Type B pancreatic cell (in vitro differentiated cells): ENCODE measurements at regions not wholly inside any gene's neighbourhood (a gene's known extent, or its start where the extent isn't known, plus 50 kb on each side); places are given as distances from the start of the nearest gene placed in this dataset.

Experiments
- DNase-seq: peaks from one replicate; pipeline ENCODE4 v3.0.0; 2021; ENCODE audit warnings: mixed read lengths; ENCODE audit not compliant: unreplicated experiment; ENCODE audit errors: extremely low spot score
- H3K27ac Mint-ChIP-seq: 2 replicates; pipeline ENCODE4 v1.8.0; 2021; ENCODE audit warnings: mild to moderate bottlenecking, mixed read lengths
- H3K27me3 Mint-ChIP-seq: 2 replicates; pipeline ENCODE4 v1.8.0; 2021; ENCODE audit warnings: mixed read lengths
- H3K36me3 Mint-ChIP-seq: 2 replicates; pipeline ENCODE4 v1.8.0; 2021; ENCODE audit warnings: mixed read lengths
- H3K4me1 Mint-ChIP-seq: one replicate; pipeline ENCODE4 v1.8.0; 2021; ENCODE audit warnings: mixed read lengths; ENCODE audit not compliant: unreplicated experiment
- H3K4me3 Mint-ChIP-seq: 2 replicates; pipeline ENCODE4 v1.8.0; 2021; ENCODE audit warnings: mild to moderate bottlenecking, mixed read lengths
- H3K9me3 Mint-ChIP-seq: 2 replicates; pipeline ENCODE4 v1.8.0; 2021; ENCODE audit warnings: mixed read lengths
- CTCF ChIP-seq: fragments of 200-600 bp; sonication (generic); conservative IDR thresholded peaks from 2 replicates; pipeline ENCODE4 v1.5.0; 2021; ENCODE audit warnings: antibody characterized with exemption, mild to moderate bottlenecking

DNA sequence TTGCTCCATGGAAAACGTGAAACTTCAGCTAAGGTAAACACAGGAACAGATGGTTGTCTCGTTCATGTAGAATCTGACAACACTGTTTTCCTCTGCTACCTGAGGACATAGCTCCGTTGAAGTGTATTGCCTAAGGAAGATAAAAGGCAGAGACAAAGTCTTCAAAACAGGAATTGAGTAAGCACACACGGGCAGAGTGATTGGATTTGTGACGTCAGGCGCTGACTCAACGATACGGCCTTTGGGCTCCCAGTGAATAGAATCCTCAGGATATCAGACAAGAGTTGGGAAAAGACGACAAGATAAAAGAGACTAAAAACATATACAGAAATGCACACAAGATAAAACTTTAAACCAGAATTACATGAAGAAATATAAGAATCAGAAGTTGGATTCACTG lies 787.1 kb upstream of the CTNND2 start:
- Mint-ChIP-seq H3K27ac (no peak overlapping the region), H3K4me1 (no peaks in the 10 kb centered on the region), H3K9me3 (no peaks in the 10 kb centered on the region), H3K27me3 (no peaks in the 10 kb centered on the region), H3K36me3 (no peaks in the 10 kb centered on the region), H3K4me3 (no peak overlapping the region)
- DNase-seq = no peak
- no peak for TF ChIP-seq CTCF

DNA sequence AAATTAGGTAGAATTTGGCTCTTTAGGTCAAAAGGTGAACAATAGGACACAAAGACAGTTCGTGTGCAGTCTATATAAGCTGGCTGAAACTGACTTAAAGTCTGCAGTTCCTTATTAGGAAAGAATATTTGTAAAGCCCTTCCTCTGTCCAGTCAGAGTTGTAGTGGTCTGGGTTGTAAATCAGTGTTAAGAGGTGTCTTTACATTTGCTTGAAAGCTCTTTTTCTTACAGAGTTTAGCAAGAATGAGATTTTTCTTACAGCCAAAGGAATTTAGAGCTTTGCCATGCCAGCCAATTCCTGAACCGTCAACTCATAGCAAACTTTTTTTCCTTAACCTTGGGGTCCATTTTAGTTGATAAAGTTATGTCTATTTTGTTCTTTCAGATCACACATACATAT lies 786.1 kb upstream of the CTNND2 start:
- Mint-ChIP-seq H3K36me3 (no peaks in the 10 kb centered on the region), H3K27me3 (no peaks in the 10 kb centered on the region), H3K4me3 (no peak overlapping the region), H3K4me1 (no peaks in the 10 kb centered on the region), H3K9me3 (no peaks in the 10 kb centered on the region), H3K27ac (no peak overlapping the region)
- no peak for DNase-seq
- no peak for TF ChIP-seq CTCF

- TF ChIP-seq CTCF = no peak
- DNase-seq = no peak
- H3K9me3 Mint-ChIP-seq = no peaks in the 10 kb centered on the region
These were observed 779.0 kb upstream of the CTNND2 start for GRCh38 chr5:12683249-12683648.

DNA sequence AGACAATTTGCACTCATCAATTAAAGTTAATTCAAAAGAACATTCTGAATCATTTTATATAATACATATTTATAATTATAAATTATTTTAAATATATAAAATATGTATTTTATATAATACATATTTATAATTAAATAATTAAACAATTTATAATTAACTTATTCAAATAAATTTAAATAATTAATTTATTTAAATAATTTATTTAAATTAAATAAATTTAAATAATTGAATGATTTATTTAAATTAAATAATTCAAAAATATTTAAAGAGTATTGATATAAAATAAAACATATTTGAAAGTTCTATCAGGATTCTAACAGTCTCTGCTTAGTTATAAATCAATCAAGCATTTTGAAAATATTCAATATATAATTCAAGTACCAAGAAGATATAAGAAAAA lies 775.5 kb upstream of the CTNND2 start:
- Mint-ChIP-seq H3K9me3 (no peaks in the 10 kb centered on the region), H3K27me3 (no peaks in the 10 kb centered on the region), H3K27ac (no peak overlapping the region), H3K36me3 (no peaks in the 10 kb centered on the region), H3K4me1 (no peaks in the 10 kb centered on the region), H3K4me3 (no peak overlapping the region)
- DNase-seq = no peak
- no peak for TF ChIP-seq CTCF

More at GRCh38 chr5:12683249-12683648, 779.0 kb upstream of the CTNND2 start:
- Mint-ChIP-seq H3K36me3 (no peaks in the 10 kb centered on the region), H3K27ac (no peak overlapping the region), H3K4me1 (no peaks in the 10 kb centered on the region), H3K4me3 (no peak overlapping the region), H3K27me3 (no peaks in the 10 kb centered on the region)

DNA sequence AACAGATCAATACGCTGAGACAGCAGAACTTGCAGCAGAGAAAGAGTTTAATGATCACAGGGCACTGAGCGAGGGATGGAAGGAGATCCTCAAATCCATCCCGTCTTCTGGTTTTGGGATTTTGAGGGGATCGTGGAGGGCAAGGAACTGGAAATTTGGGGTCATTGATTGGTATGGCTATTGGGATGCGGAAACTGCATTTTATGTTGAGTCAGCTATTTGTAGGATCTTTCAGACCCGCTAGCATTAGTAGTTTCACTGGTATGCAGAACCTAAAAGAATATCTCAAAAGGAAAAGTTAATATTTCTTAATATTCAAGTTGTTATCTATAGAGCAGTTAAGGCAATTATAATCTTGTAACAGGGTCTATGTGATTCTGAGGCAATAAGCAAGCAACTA lies 771.7 kb upstream of the CTNND2 start:
- no peak for DNase-seq
- Mint-ChIP-seq H3K9me3 (no peaks in the 10 kb centered on the region), H3K4me1 (no peaks in the 10 kb centered on the region), H3K4me3 (no peak overlapping the region), H3K27me3 (peaks cover 7% of the 10 kb centered on the region), H3K27ac (no peak overlapping the region), H3K36me3 (no peaks in the 10 kb centered on the region)
- TF ChIP-seq CTCF = no peak

GRCh38 chr5:12672141-12672540 lies 767.9 kb upstream of the CTNND2 start:
- H3K4me1 Mint-ChIP-seq = no peaks in the 10 kb centered on the region

More at GRCh38 chr5:12672141-12672540, 767.9 kb upstream of the CTNND2 start:
- no peak for TF ChIP-seq CTCF
- H3K4me3 Mint-ChIP-seq = no peak overlapping the region
- no peaks in the 10 kb centered on the region for H3K9me3 Mint-ChIP-seq
- no peak overlapping the region for H3K27ac Mint-ChIP-seq
- H3K27me3 Mint-ChIP-seq = peaks cover 32% of the 10 kb centered on the region
- no peaks in the 10 kb centered on the region for H3K36me3 Mint-ChIP-seq
- no peak for DNase-seq
